NB4 (cell line): ENCODE measurements at regions not wholly inside any gene's neighbourhood (a gene's known extent, or its start where the extent isn't known, plus 50 kb on each side); places are given as distances from the start of the nearest gene placed in this dataset.

Experiments
- POLR2A ChIP-seq: IDR thresholded peaks from 2 replicates; pipeline ENCODE4 v1.6.1; 2011; ENCODE audit warnings: mild to moderate bottlenecking; ENCODE audit not compliant: insufficient read length; ENCODE audit errors: extremely low read depth
- TF ChIP-seq, protein P1 (sequence below): IDR thresholded peaks from one replicate; pipeline ENCODE4 v1.5.1; 2012; ENCODE audit warnings: low read depth, low read length
- TF ChIP-seq, protein P2 (sequence below): IDR thresholded peaks from 2 replicates; pipeline ENCODE4 v1.6.1; 2011; ENCODE audit warnings: low read depth, low read length

DNA sequence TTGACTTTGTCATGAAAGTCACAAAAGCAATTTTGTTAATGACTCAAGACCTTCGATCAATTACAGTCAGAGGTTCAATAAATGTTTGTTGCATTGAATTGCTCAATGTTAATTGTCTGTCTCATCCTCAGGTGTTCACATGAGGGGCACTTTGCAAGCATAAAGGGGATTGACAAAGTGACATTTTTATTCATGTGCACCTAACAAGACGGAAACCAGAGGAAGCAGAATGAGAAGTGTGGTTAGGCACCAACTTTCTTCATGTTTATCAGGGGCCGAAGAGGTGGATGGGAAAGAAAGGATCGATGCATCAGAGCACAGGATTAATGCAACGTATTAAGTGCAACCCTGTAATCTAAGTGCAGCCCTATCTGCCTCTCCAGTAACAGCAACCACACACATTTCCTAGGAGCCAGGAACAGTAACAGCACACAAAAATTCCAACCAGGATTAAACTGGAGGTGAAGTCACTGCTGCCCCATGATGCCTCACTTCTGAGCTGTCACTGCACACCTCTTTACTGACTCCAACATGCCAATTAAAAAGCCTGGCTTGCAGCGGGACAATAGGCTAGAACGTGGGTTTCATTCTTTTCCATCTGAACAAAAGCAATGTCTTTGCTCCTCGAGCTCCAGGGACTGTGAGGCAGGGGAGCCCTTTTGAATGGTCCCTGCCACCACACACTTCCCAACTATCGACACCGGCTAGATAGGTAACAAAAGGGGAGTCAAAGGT, 262.7 kb downstream of the CD83 start:
- TF ChIP-seq, protein P1, sequence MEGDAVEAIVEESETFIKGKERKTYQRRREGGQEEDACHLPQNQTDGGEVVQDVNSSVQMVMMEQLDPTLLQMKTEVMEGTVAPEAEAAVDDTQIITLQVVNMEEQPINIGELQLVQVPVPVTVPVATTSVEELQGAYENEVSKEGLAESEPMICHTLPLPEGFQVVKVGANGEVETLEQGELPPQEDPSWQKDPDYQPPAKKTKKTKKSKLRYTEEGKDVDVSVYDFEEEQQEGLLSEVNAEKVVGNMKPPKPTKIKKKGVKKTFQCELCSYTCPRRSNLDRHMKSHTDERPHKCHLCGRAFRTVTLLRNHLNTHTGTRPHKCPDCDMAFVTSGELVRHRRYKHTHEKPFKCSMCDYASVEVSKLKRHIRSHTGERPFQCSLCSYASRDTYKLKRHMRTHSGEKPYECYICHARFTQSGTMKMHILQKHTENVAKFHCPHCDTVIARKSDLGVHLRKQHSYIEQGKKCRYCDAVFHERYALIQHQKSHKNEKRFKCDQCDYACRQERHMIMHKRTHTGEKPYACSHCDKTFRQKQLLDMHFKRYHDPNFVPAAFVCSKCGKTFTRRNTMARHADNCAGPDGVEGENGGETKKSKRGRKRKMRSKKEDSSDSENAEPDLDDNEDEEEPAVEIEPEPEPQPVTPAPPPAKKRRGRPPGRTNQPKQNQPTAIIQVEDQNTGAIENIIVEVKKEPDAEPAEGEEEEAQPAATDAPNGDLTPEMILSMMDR: no peak
- TF ChIP-seq, protein P2, sequence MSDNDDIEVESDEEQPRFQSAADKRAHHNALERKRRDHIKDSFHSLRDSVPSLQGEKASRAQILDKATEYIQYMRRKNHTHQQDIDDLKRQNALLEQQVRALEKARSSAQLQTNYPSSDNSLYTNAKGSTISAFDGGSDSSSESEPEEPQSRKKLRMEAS: no peak
- TF ChIP-seq POLR2A: no peak
